SH-SY5Y (cell line): ENCODE measurements at regions not wholly inside any gene's neighbourhood (a gene's known extent, or its start where the extent isn't known, plus 50 kb on each side); places are given as distances from the start of the nearest gene placed in this dataset.

ENCODE experiments used
- GATA2 ChIP-seq: IDR thresholded peaks from 2 replicates; pipeline ENCODE4 v1.6.1; 2011; ENCODE audit warnings: mild to moderate bottlenecking, low read depth, low read length
- GATA3 ChIP-seq: IDR thresholded peaks from 2 replicates; pipeline ENCODE4 v1.6.1; 2011; ENCODE audit warnings: low read depth, mild to moderate bottlenecking, low read length, moderate library complexity

- TF ChIP-seq GATA3 (no peak), GATA2 (no peak)
These were observed 69.5 kb upstream of the CUX1 start for GRCh38 chr7:101747879-101748345.

- TF ChIP-seq GATA3 (no peak), GATA2 (no peak)
These were observed 67.5 kb upstream of the CUX1 start for GRCh38 chr7:101749891-101750290.

- TF ChIP-seq GATA3 (no peak), GATA2 (no peak)
These were observed 64.1 kb upstream of the CUX1 start for GRCh38 chr7:101753316-101753715.

GRCh38 chr7:101754424-101755159, 62.8 kb upstream of the CUX1 start:
- TF ChIP-seq GATA3 (no peak), GATA2 (peak; percentile 78)

GRCh38 chr7:101757879-101758278, 59.5 kb upstream of the CUX1 start:
- TF ChIP-seq GATA2 (no peak), GATA3 (no peak)

GRCh38 chr7:101764221-101764620, 53.2 kb upstream of the CUX1 start:
- TF ChIP-seq GATA2 (peak; percentile 69), GATA3 (no peak)

- TF ChIP-seq GATA3 (no peak), GATA2 (no peak)
These were observed 49.9 kb upstream of the CUX1 start for GRCh38 chr7:101767544-101767943.
